GM13977 (cell line): ENCODE measurements at regions not wholly inside any gene's neighbourhood (a gene's known extent, or its start where the extent isn't known, plus 50 kb on each side); places are given as distances from the start of the nearest gene placed in this dataset.

Experiments used
- DNase-seq: peaks from one replicate; pipeline ENCODE4 v3.0.0; 2012; ENCODE audit warnings: low spot score
- in situ Hi-C: fragments of 300-500 bp; cut with MboI; formaldehyde crosslinking; loops from one replicate; pipeline ENCODE4 v1.12.0; 2022; ENCODE audit warnings: low sequenced_read_pairs, low pct_unique_long_range_greater_than_20kb, mixed read lengths, inconsistent platforms; ENCODE audit not compliant: unreplicated experiment
- TF ChIP-seq, protein P1 (sequence below): IDR thresholded peaks from 2 replicates; pipeline ENCODE4 v1.5.1; 2012; ENCODE audit warnings: mild to moderate bottlenecking, control low read depth; ENCODE audit not compliant: insufficient read depth; ENCODE audit errors: extremely low read depth, missing control alignments

DNA sequence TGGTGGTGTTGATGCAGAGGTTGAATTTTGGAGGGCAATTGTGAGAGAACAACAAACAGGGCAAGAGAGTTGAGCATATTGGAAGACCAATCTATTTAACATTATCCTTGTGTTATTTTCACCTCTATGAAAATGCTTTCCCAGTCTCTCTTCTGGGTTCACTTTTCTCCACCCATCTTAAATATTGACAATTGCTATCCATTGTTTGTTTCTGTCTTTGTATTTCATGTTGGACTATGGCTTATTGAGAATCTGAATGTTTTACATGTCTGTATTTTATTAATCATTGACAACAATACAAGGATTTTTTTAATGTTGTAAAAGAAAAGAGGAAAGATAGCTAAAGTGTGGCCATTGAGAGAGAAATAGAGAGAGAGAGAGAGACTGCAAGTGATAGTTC lies 1121.5 kb downstream of the BRINP3 start:
- TF ChIP-seq, protein P1, sequence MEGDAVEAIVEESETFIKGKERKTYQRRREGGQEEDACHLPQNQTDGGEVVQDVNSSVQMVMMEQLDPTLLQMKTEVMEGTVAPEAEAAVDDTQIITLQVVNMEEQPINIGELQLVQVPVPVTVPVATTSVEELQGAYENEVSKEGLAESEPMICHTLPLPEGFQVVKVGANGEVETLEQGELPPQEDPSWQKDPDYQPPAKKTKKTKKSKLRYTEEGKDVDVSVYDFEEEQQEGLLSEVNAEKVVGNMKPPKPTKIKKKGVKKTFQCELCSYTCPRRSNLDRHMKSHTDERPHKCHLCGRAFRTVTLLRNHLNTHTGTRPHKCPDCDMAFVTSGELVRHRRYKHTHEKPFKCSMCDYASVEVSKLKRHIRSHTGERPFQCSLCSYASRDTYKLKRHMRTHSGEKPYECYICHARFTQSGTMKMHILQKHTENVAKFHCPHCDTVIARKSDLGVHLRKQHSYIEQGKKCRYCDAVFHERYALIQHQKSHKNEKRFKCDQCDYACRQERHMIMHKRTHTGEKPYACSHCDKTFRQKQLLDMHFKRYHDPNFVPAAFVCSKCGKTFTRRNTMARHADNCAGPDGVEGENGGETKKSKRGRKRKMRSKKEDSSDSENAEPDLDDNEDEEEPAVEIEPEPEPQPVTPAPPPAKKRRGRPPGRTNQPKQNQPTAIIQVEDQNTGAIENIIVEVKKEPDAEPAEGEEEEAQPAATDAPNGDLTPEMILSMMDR = no peak
- no peak for DNase-seq
- in situ Hi-C loops = no loop called here

DNA sequence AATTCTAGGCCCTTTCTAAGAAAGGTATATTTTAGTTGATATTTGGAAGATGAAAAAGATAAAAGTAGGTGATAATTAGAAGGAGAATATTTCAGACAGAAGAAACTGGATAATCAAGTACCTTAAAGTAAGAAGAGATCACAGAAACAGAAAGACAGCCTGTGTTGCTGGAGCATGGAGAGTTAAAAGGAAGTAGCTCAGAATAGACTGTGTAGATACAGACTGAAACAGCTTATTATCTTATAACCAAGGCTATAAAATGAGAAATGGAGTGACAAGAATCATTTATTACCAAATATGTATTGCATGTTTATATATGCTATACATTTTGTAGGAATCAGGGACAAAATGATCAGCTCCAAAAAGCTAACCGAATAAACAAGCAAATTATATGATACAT lies 1120.3 kb downstream of the BRINP3 start:
- DNase-seq = no peak
- in situ Hi-C loops = no loop called here
- TF ChIP-seq, protein P1 = no peak

DNA sequence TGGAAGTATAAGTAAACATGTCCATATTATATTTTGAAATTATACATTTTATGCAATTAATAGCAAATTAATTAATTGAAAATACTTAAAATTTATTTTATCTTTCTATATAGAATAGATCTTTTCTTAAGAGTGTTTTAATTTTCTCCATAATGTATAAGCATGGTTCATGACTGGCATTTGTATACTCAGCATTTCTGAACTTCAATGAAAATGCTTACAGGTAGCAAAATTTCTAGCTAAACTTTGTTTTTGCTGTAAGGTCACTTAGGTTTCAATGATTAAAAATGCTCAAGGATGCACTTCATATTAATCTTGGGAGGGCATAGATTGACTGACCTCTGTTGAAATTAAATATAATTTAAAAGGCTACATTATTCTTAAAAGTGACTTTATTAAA lies 1108.1 kb downstream of the BRINP3 start:
- no peak for DNase-seq
- TF ChIP-seq, protein P1 = no peak
- in situ Hi-C loops = no loop called here

DNA sequence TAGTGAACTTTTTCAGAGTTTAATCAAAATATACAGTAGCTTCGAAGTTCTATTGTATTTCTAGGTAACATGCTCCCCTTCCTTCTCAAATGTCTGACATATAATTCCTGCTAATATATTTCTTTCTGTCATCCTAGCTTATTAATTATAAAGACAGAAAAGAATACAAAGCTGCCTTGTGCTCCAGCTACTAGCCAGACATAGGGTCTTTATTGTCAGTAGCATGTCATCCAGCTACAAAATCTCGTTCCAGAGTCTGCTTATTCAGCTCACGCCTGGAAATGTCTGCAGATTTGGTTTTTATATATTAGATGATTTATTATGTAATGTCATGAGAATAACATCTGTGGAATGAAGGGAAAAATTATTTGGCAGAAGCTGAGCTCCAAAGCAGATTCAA lies 1102.8 kb downstream of the BRINP3 start:
- in situ Hi-C loops = no loop called here
- DNase-seq = no peak
- TF ChIP-seq, protein P1 = no peak

DNA sequence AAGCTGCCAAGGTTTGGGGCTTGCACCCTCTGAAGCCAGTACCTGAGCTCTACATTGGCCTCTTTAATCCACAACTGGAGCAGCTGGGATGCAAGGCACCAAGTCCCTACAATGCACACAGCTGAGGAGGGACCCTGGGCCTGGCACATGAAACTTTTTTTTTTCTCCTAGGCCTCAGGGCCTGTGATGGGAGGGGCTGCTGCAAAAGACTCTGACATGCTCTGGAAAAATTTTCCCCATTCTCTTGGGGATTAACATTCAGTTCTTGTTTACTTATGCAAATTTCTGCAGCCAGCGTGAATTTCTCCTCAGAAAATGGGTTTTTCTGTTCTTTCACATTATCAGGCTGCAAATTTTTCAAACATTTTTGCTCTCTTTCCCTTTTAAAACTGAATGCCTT lies 1072.2 kb downstream of the BRINP3 start:
- DNase-seq = no peak

DNA sequence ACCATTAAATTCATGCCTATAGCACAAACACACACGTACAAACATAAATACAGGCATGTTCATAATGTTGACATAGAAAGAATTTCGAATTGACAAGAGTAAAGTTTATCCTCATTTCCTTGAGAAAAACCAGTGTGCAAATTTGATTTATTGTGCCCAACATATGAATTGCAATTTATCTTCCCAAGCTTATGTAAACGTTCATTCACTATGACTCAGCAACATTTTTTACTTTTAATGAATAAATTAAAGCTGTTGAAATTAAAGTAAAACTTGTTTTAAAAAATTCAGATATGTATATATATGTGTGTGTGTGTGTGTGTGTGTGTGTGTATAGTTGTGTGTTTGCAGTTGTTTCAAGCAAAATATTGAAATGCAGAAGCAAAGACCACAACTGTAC lies 1067.9 kb downstream of the BRINP3 start:
- no peak for DNase-seq
- TF ChIP-seq, protein P1 = no peak
- in situ Hi-C loops = no loop called here

More for the DNA sequence above, 1072.2 kb downstream of the BRINP3 start:
- TF ChIP-seq, protein P1 = no peak
- in situ Hi-C loops = no loop called here

DNA sequence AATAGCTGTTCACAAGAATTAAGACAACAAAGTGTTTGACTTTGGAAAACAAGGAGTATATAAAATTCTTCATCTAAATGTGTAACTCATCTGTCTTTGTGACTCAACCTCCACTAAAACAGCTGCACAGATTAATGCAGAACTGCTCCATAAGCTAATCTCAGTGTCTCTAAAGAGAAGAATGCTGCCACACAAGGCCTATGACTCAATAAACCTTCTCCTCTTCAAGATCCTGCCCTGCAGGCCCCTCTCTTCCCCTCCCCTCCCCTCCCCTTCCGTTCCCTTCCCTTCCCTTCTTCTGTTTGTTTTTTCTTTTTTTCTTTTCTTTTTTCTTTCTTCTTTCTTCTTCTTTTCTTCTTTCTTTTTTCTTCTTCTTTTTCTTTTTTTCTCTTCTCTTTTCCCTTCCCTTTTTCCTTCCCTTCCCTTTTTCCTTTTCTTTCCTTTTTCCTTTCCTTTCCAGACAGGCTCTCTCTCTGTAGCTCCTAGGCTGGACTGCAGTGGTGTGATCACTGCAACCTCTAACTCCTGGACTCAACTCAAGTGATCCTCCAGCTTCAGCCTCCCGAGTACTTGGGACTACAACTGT lies 1052.8 kb downstream of the BRINP3 start:
- no peak for DNase-seq
- in situ Hi-C loops = no loop called here
- TF ChIP-seq, protein P1 = no peak
